ENCODE measurements at regions not wholly inside any gene's neighbourhood (a gene's known extent, or its start where the extent isn't known, plus 50 kb on each side); places are given as distances from the start of the nearest gene placed in this dataset.
"Not testable (repeated sequence)": the region's sequence is repeated elsewhere in the genome, so short reads cannot be mapped to it uniquely, and the experiment has no call there.

- TF ChIP-seq CTCF (tag by site-specific recombination; IDR thresholded peaks at IDR 0.05) (no peak), ZSCAN4 (tag by site-specific recombination; IDR thresholded peaks at IDR 0.05) (no peak), ZNF423 (tag by site-specific recombination; IDR thresholded peaks at IDR 0.05) (no peak)
Measured at GRCh38 chr9:7560669-7561305, 238.8 kb downstream of the DMAC1 start (continued).

DNA sequence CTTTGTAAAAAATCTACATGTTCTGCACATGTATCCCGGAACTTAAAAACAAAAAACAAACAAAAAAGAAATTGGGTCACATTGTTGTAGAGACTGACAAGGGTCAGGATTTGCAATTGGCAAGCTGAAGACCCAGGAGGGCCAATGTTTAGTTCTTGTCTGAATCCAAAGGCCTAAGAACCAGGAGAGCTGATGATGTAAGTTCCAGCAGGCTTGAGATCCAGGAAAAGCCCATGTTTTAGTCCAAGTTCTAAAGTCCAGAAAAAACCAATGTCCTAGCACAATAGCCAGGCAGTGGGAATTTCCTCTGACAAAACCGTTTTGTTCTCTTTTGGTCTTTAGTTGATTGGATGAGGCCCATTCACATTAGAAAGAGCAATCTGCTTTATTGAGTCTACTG, 244.9 kb downstream of the DMAC1 start:
- ChIA-PET POLR2A (no interaction called here), CTCF (no interaction called here)
- H3K4me1 ChIP-seq (ENCODE audit: control insufficient read depth, insufficient read depth, low read length): no peaks in the 10 kb centered on the region
- H3K27ac ChIP-seq (ENCODE audit: extremely low read depth, low read depth, low read length): no peak overlapping the region
- H3K36me3 ChIP-seq (ENCODE audit: control insufficient read depth in 2 of 2, insufficient read depth in 1 of 2, low read length in 2 of 2): no peaks in the 10 kb centered on the region
- no peak overlapping the region for H3K4me3 ChIP-seq (ENCODE audit: low read depth, low read length)
- no peaks in the 10 kb centered on the region for H3K9me3 ChIP-seq (ENCODE audit: control insufficient read depth, insufficient read depth, low read depth, low read length)
- TF ChIP-seq ZBTB48 (tag by site-specific recombination; IDR thresholded peaks at IDR 0.05) (no peak), ZNF514 (tag by site-specific recombination; IDR thresholded peaks at IDR 0.05) (no peak), ZNF148 (tag by site-specific recombination; IDR thresholded peaks at IDR 0.05; ENCODE audit: borderline replicate concordance) (no peak), KLF16 (tag by site-specific recombination; IDR thresholded peaks at IDR 0.05) (no peak), ZNF416 (tag by site-specific recombination; IDR thresholded peaks at IDR 0.05) (no peak), ZNF211 (tag by site-specific recombination; IDR thresholded peaks at IDR 0.05; ENCODE audit: low read depth) (no peak), GLIS2 (tag by site-specific recombination; IDR thresholded peaks at IDR 0.05) (no peak), ZNF76 (tag by site-specific recombination; IDR thresholded peaks at IDR 0.05; ENCODE audit: borderline replicate concordance, low read depth) (no peak), SALL2 (tag by site-specific recombination; IDR thresholded peaks at IDR 0.05; ENCODE audit: borderline replicate concordance) (no peak), PRDM1 (tag by site-specific recombination; IDR thresholded peaks at IDR 0.05) (no peak), ZNF302 (tag by site-specific recombination; IDR thresholded peaks at IDR 0.05; ENCODE audit: low read depth) (no peak), ZNF175 (tag by site-specific recombination; IDR thresholded peaks at IDR 0.05) (no peak), ZNF530 (tag by site-specific recombination; IDR thresholded peaks at IDR 0.05; ENCODE audit: low read depth) (no peak), TCF7L2 (IDR thresholded peaks at IDR 0.05; ENCODE audit: borderline replicate concordance, low read depth, low read length) (no peak), SCRT2 (tag by site-specific recombination; IDR thresholded peaks at IDR 0.05) (no peak), ZNF169 (tag by site-specific recombination; IDR thresholded peaks at IDR 0.05) (no peak), SCRT1 (tag by site-specific recombination; IDR thresholded peaks at IDR 0.05; ENCODE audit: borderline replicate concordance) (no peak)
- TF ChIP-seq, protein P1, sequence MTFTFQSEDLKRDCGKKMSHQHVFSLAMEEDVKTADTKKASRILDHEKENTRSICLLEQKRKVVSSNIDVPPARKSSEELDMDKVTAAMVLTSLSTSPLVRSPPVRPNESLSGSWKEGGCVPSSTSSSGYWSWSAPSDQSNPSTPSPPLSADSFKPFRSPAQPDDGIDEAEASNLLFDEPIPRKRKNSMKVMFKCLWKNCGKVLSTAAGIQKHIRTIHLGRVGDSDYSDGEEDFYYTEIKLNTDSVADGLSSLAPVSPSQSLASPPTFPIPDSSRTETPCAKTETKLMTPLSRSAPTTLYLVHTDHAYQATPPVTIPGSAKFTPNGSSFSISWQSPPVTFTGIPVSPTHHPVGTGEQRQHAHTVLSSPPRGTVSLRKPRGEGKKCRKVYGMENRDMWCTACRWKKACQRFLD (tag by site-specific recombination; IDR thresholded peaks at IDR 0.05): no peak

- H3K4me3 ChIP-seq (ENCODE audit: low read depth, low read length); H3K9me3 ChIP-seq (ENCODE audit: control insufficient read depth, insufficient read depth, low read depth, low read length); H3K36me3 ChIP-seq (ENCODE audit: control insufficient read depth in 2 of 2, insufficient read depth in 1 of 2, low read length in 2 of 2); H3K4me1 ChIP-seq (ENCODE audit: control insufficient read depth, insufficient read depth, low read length); CTCF ChIA-PET; POLR2A ChIA-PET; H3K27ac ChIP-seq (ENCODE audit: extremely low read depth, low read depth, low read length): not testable (repeated sequence)
Measured at GRCh38 chr9:7552706-7553105, 246.9 kb downstream of the DMAC1 start.

Measured in HEK293 (cell line).